ENCODE measurements at regions not wholly inside any gene's neighbourhood (a gene's known extent, or its start where the extent isn't known, plus 50 kb on each side); places are given as distances from the start of the nearest gene placed in this dataset.
"Not testable (repeated sequence)": the region's sequence is repeated elsewhere in the genome, so short reads cannot be mapped to it uniquely, and the experiment has no call there.

GRCh38 chr22:35138521-35138920 lies 72.6 kb downstream of the ISX start:
- no peak for DNase-seq

GRCh38 chr22:35140879-35141745 lies 75.2 kb downstream of the ISX start:
- no peak for DNase-seq

DNA sequence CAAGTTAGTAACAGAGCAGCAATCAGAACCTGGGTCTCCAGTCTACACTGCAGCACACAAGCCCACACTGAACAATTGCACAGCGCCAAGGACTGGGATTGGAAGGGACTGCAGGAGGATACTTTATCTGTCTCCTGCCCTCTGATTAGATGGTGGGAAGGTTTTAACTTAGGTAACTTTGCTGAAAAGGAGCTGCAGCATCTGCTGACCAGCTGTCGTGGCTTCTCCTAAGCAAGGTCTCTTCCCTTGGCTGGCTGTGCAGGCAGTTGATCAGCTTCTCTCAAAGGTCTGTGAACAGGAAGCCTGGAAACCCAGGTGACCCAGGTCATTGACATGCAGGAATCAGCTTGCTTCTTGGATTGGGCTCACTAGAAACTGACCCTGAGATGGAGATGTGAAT lies 82.4 kb downstream of the ISX start:
- DNase-seq: no peak

DNA sequence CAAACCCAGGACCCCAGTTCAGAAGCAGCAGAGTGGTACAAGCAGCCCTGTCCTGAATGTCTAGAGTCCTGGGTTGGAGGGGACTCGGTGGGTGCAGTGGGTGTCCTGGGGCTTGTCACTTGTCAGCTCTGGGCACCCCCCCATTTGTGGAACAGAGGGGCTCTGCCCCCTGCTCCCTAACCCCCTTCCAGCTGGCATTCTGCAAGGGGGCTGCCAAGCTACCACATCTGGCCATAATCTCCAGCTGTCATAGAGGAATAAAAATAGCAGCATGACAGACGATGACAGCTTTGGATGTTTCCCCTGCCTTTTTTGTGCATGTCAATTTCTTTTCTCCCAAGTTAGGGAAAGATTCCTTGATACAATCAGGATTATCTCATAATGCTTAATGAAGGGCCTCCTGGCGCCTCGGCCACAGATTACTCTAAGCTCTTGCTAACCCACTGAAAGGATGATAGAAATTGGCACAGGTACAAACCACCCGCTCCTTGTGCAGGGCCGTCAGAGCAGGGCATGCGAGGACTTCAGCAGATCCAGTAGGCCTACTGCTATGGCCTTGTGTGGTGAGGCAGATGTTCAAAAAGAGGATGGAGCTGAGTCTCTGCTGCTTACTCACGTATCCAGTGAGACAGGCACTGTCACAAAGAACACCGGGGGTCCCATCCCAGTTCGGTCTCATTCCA lies 83.0 kb downstream of the ISX start:
- no peak for DNase-seq

DNA sequence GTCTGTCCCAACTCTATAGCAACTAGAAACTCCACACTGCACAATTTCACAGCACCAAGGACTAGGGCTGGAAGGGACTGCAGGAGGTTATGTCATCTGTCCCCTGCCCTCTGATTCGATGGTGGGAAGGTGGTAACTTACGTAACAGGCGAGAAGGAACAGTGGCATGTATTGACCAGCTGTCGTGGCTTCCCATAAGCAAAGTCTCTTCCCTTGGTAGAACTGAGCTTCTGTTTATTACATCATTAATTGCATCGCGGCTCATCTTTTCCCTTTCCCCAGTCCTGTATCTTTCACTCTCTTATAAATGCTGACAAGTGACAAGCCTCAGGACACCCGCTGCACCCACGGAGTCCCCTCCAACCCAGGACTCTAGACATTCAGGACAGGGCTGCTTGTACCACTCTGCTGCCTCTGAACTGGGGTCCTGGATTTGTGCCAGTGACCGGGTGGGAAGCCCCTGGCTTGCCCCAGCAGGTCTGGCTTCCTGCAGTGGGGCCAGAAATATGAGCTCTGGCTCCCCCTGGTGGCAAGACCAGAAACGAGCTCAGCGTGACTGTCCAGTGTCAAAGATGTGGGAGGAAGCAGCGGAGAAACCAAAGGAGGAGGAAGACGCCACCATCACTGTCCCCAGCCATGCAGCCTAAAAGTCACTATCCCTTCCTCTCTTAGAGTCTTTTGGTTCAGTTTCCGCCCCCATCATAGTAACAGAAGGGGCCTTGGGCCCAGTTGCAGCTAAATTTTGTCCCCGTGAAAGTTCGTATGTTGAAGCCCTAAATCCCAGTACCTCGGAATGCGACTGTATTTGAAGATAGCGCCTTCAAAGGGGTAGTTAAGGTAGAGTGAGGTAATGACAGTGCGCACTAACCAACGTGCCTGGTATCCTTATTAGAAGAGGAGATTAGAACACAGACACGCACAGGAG lies 84.5 kb downstream of the ISX start:
- peak; percentile 26 for DNase-seq

GRCh38 chr22:35152316-35152715 lies 86.4 kb downstream of the ISX start:
- DNase-seq: no peak

DNA sequence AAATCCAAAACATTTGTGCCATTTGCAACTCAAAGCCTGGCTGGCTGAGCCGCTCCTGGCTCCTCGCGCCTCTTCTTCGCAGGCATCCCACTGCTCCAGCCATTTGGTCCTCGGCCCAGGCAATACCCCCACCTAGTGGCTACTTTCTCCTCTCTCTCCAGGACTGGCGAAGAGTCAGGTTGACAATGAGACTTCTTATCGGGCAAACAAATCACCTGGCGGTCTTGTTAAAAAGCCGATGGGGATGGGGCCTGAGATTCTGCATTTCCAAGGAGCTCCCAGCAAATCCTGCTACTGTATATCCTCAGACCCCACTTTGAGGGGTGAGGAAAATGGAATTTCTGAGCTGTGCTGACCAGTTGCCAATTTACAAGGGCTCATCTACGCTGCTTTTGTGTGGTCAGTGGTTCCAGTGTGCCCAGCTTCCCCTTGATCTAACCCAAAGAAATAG lies 89.0 kb downstream of the ISX start:
- peak; percentile 68 for DNase-seq

DNA sequence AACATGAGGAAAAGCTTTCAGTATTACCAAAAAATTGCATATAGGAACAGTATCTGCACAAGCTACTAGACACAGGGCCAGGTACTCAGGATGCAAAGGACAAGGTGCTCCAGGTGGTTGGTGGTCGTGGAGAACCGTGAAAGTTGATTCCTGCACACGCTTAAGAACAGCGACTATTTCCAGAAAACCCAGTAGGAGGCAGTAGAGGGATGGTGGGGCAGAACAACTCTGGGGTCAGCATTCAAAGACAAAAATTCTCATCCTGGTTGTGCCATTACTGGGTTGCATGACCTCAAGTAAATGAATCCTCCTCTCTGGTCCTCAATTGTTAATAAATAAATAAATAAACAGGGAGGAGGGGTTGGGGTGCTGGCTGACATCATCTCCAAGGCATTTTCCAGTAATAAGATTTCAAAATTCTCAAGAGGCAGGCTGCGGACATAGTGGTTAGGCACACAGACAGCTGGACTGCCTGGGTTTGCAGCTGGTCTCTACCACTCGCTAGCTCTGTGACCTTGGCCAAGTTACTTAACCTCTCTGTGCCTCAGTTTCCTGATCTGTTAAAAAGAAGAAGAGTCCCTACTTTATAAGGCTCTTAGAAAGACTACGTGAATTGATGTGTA lies 89.6 kb downstream of the ISX start:
- DNase-seq: no peak

DNA sequence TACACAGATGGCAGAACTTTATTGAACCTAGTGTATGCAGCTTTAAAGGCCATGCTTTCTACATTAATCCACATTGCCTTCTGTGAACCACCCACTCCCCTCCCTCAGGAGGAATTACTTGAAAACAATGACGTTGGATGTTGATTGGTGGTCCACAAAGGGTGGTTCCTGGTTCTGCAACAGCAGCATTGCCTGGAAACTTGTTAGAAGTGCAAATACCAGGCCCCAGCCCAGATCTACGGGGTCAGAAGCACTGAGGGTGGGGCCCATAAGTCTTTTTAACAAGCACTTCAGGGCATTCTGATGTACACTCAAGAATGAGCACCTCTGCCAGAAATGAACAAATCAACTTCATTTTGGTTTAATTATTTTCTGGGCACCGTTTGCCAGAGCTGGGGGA lies 91.0 kb downstream of the ISX start:
- DNase-seq: no peak

DNA sequence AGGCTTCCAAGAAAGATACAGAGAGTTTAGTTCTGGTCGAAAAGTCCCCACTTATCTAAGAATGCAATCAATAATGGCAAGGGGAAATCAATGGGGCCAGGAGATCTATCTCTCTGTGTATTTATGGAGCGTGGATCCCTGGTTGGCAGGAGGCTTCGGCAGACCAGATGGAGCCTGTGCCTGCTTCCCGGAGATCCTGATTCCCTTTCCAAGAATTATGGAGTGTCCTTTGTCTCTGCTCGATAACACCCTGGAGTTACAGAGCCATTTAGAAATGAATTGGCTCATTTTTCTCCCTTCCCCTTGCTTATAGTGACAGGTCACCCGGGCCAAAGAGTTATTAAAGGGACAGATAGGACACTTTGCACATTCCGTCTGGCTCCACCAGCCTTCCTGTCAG lies 92.4 kb downstream of the ISX start:
- DNase-seq: no peak

DNA sequence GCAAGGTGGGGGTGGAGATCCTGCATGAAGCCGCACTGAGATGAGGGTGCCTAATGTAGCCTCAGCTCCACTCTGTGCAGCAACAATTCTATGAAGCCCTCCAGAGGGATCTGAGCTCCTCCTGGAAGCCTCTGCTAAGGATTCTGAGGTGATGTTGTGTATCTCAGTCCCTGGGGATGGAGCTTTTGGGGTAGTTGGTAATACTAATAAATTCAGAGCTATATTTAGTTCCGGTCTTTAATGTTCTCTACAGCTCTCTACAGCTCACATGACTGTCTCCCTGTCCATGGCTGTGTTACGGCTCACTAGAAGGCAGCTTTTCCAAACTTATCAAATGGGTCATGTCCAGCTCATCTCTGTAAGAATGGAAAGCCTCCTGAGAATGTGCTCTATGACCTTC lies 93.4 kb downstream of the ISX start:
- no peak for DNase-seq

- DNase-seq: no peak
Measured at GRCh38 chr22:35160268-35160667, 94.3 kb downstream of the ISX start.

- not testable (repeated sequence) for DNase-seq
Measured at GRCh38 chr22:35165896-35166295, 91.4 kb upstream of the HMGXB4 start.

- DNase-seq: no peak
Measured at GRCh38 chr22:35170716-35171697, 86.3 kb upstream of the HMGXB4 start.

GRCh38 chr22:35172442-35172841 lies 84.9 kb upstream of the HMGXB4 start:
- peak; percentile 42 for DNase-seq

GRCh38 chr22:35173655-35174054 lies 83.6 kb upstream of the HMGXB4 start:
- DNase-seq: no peak

DNA sequence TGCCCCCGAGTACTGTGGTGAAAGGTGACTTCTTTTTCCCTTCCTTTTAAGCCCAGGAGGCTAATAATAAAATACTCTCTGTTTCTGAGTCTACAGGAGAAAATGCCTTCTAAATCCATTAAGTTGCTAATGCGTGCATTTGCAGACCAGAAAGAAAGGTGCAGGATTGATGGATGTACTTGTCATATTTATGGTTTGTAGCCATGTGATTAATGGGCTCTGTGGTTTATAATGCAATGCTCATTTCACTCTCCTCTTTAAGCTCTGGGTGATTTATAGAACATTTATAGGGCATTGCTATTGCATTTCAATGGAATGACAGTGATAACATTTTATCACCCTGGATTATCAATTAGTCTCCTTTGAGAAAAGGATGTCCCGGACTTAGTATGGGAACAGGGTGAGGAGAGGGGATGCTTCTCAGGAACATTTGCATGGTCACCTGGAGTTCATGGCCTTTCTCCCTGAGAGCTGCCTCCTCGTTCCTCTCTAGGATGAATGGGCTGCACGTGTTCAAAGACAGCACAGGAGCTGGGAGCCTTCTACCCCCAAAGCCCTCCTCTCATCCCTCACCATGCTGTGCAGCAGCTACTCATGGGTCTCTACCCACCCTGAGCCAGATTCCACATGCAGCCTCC lies 82.8 kb upstream of the HMGXB4 start:
- DNase-seq: no peak

- DNase-seq: no peak
Measured at GRCh38 chr22:35175392-35175791, 81.9 kb upstream of the HMGXB4 start.

- no peak for DNase-seq
Measured at GRCh38 chr22:35177811-35178210, 79.5 kb upstream of the HMGXB4 start.

DNA sequence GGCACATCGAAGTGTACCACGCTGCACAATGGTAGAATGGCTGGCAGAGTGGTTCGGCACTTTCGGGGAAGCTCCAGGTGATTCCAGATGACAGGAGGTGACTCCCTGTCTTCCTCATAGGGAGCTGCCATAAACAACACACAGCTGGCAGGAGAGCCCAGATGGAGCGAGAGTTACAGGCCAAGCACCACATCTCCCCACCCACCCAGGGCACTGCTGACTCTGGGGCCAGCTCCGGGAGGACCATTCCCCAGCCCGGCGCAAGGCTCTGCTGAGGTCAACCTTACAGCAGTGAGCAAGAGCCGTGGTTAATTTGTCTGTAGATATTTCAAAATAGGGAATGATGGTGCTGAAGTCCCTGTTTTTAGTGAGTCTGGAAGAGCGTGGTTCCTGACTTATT lies 78.8 kb upstream of the HMGXB4 start:
- no peak for DNase-seq

DNA sequence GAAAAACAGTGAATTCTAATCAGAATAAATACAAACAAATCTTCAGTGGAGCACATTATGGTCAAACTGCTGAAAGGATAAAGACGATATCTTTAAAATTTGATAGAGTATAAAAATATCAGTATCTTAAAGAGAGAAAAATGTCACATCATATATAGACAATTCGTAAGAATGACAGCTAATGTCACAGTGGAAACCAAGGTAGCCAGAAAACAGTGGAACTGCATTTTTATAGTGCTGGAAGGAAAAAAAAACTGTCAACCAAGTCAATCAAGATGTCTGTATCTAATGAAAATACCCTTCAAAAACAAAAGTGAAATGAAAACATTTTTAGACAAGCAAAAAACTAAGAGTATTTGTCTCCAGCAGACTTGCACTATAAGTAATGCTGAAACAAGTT lies 73.4 kb upstream of the HMGXB4 start:
- no peak for DNase-seq

Data from NCI-H510A treated with DMSO at 0.1 percent for 48 hours (cell line).